Loucy (cell line): ENCODE measurements at regions not wholly inside any gene's neighbourhood (a gene's known extent, or its start where the extent isn't known, plus 50 kb on each side); places are given as distances from the start of the nearest gene placed in this dataset.

Experiments
- H2AFZ ChIP-seq: fragments of 200-600 bp; sonication (generic); 2 replicates; pipeline ENCODE4 v1.6.0; 2016; ENCODE audit warnings: antibody characterized with exemption, mild to moderate bottlenecking, low read length, moderate library complexity
- H3F3A ChIP-seq: fragments of 200-600 bp; 2 replicates; pipeline ENCODE4 v1.6.0; 2016; ENCODE audit warnings: antibody characterized with exemption, low read depth, mild to moderate bottlenecking
- H3K27me3 ChIP-seq: fragments of 200-600 bp; sonication (generic); 2 replicates; pipeline ENCODE4 v1.6.1; 2014; ENCODE audit warnings: low read length, mild to moderate bottlenecking; ENCODE audit not compliant: insufficient read depth, poor library complexity, severe bottlenecking
- H3K36me3 ChIP-seq: fragments of 200-600 bp; sonication (generic); 2 replicates; pipeline ENCODE4 v1.6.1; 2016; ENCODE audit warnings: low read length; ENCODE audit not compliant: insufficient read depth
- H3K4me1 ChIP-seq: fragments of 200-600 bp; sonication (generic); 2 replicates; pipeline ENCODE4 v1.5.1; 2014; ENCODE audit warnings: low read length, mild to moderate bottlenecking; ENCODE audit not compliant: insufficient read depth, poor library complexity, severe bottlenecking
- H3K4me2 ChIP-seq: fragments of 200-600 bp; sonication (generic); 2 replicates; pipeline ENCODE4 v1.6.0; 2014; ENCODE audit warnings: antibody characterized with exemption, low read length, low read depth, mild to moderate bottlenecking; ENCODE audit not compliant: poor library complexity, severe bottlenecking
- H3K4me3 ChIP-seq: fragments of 200-600 bp; sonication (generic); 2 replicates; pipeline ENCODE4 v1.5.1; 2014; ENCODE audit warnings: low read length, mild to moderate bottlenecking, mixed read lengths; ENCODE audit not compliant: poor library complexity, severe bottlenecking
- H3K79me2 ChIP-seq: fragments of 200-600 bp; sonication (generic); 2 replicates; pipeline ENCODE4 v1.6.1; 2014; ENCODE audit warnings: low read length; ENCODE audit not compliant: insufficient read depth
- H3K9ac ChIP-seq: fragments of 200-600 bp; sonication (generic); 2 replicates; pipeline ENCODE4 v1.6.0; 2014; ENCODE audit warnings: mild to moderate bottlenecking, low read depth, low read length, moderate library complexity; ENCODE audit not compliant: poor library complexity, severe bottlenecking
- H3K9me2 ChIP-seq: fragments of 200-600 bp; sonication (generic); replicated peaks from 2 replicates; pipeline ENCODE4 v1.6.1; 2016; ENCODE audit warnings: low read depth, low read length, mixed read lengths
- H3K9me3 ChIP-seq: fragments of 200-600 bp; sonication (generic); 2 replicates; pipeline ENCODE4 v1.6.1; 2014; ENCODE audit warnings: mild to moderate bottlenecking, antibody characterized with exemption, low read length, low read depth; ENCODE audit not compliant: insufficient read depth
- H4K20me1 ChIP-seq: fragments of 200-600 bp; sonication (generic); 2 replicates; pipeline ENCODE4 v1.6.0; 2014; ENCODE audit warnings: antibody characterized with exemption, low read length, mild to moderate bottlenecking; ENCODE audit not compliant: insufficient read depth, poor library complexity, severe bottlenecking
- EZH2phosphoT487 ChIP-seq: fragments of 200-600 bp; IDR thresholded peaks from 2 replicates; pipeline ENCODE4 v1.6.1; 2018; ENCODE audit warnings: antibody characterized with exemption, mild to moderate bottlenecking, moderate library complexity, borderline replicate concordance
- TF ChIP-seq, protein P1 (sequence below): fragments of 200-600 bp; sonication (generic); conservative IDR thresholded peaks from 2 replicates; pipeline ENCODE4 v1.5.1; 2014; ENCODE audit warnings: mild to moderate bottlenecking, antibody characterized with exemption, low read length

- Histone ChIP-seq H3K9me2 (no peaks in the 10 kb centered on the region), H3K79me2 (no peaks in the 10 kb centered on the region), H3K9ac (no peak overlapping the region), H4K20me1 (no peaks in the 10 kb centered on the region), H3K4me3 (no peak overlapping the region), H3K36me3 (no peaks in the 10 kb centered on the region), H3F3A (no peaks in the 10 kb centered on the region), H3K27me3 (no peaks in the 10 kb centered on the region), H2AFZ (no peak overlapping the region), H3K4me2 (no peak overlapping the region), H3K4me1 (no peaks in the 10 kb centered on the region), H3K9me3 (no peaks in the 10 kb centered on the region)
- TF ChIP-seq EZH2phosphoT487, result no peak
- TF ChIP-seq, protein P1, sequence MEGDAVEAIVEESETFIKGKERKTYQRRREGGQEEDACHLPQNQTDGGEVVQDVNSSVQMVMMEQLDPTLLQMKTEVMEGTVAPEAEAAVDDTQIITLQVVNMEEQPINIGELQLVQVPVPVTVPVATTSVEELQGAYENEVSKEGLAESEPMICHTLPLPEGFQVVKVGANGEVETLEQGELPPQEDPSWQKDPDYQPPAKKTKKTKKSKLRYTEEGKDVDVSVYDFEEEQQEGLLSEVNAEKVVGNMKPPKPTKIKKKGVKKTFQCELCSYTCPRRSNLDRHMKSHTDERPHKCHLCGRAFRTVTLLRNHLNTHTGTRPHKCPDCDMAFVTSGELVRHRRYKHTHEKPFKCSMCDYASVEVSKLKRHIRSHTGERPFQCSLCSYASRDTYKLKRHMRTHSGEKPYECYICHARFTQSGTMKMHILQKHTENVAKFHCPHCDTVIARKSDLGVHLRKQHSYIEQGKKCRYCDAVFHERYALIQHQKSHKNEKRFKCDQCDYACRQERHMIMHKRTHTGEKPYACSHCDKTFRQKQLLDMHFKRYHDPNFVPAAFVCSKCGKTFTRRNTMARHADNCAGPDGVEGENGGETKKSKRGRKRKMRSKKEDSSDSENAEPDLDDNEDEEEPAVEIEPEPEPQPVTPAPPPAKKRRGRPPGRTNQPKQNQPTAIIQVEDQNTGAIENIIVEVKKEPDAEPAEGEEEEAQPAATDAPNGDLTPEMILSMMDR, result no peak
Measured at GRCh38 chr3:165635791-165636683, 201.2 kb downstream of the BCHE start.

GRCh38 chr3:165624761-165625160, 212.5 kb downstream of the BCHE start:
- Histone ChIP-seq H3K9me2 (no peaks in the 10 kb centered on the region), H3K9me3 (no peaks in the 10 kb centered on the region), H3K4me3 (no peak overlapping the region), H3K4me1 (no peaks in the 10 kb centered on the region), H2AFZ (no peak overlapping the region), H3K4me2 (no peak overlapping the region), H3F3A (no peaks in the 10 kb centered on the region), H3K27me3 (no peaks in the 10 kb centered on the region), H4K20me1 (no peaks in the 10 kb centered on the region), H3K79me2 (no peaks in the 10 kb centered on the region), H3K36me3 (no peaks in the 10 kb centered on the region), H3K9ac (no peak overlapping the region)
- no peak for TF ChIP-seq EZH2phosphoT487
- TF ChIP-seq, protein P1, result peak; percentile 35

DNA sequence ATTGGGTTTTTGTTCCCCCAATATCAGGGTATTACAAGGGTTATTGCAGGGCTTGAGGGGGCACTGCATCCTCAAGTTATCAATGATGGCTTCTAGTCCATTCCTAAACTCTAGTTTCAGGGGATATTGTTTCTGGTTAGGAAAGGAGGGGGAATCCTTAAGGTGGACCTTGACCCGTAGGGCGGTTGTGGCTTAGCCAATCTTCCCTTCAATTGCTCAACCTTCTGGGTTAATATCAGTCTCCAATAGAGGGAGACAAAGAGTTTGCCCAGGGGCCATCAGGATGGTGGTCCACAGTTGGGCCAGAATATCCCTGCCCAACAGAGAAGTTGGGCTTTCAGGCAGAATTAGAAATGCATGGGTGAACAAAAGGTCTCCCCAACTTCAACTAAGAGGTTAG, 214.9 kb downstream of the BCHE start:
- no peaks in the 10 kb centered on the region for H3F3A ChIP-seq
- H3K4me1 ChIP-seq, result no peaks in the 10 kb centered on the region
- H3K27me3 ChIP-seq, result no peaks in the 10 kb centered on the region
- H4K20me1 ChIP-seq, result no peaks in the 10 kb centered on the region
- no peak overlapping the region for H3K4me2 ChIP-seq
- H3K9me3 ChIP-seq, result no peaks in the 10 kb centered on the region
- no peak overlapping the region for H3K9ac ChIP-seq
- no peak overlapping the region for H2AFZ ChIP-seq
- H3K79me2 ChIP-seq, result no peaks in the 10 kb centered on the region
- H3K36me3 ChIP-seq, result no peaks in the 10 kb centered on the region
- no peak for TF ChIP-seq EZH2phosphoT487
- TF ChIP-seq, protein P1, result no peak
- no peaks in the 10 kb centered on the region for H3K9me2 ChIP-seq
- H3K4me3 ChIP-seq, result no peak overlapping the region
